SK-N-SH (cell line): ENCODE measurements at regions not wholly inside any gene's neighbourhood (a gene's known extent, or its start where the extent isn't known, plus 50 kb on each side); places are given as distances from the start of the nearest gene placed in this dataset.

Experiments
- CTCF ChIA-PET: fragments of 300-600, 350-600 bp; formaldehyde crosslinking; extraction: SDS; loops from one replicate; lab custom pipeline; 2021; lab: Yijun Ruan, JAX
- POLR2A ChIA-PET: fragments of 350-600 bp; sonication (Branson Sonifier 250); formaldehyde crosslinking; extraction: SDS; loops from one replicate; lab custom pipeline; 2020; ENCODE audit warnings: antibody characterized with exemption, inconsistent platforms; lab: Yijun Ruan, JAX
- DNase-seq: peaks from one replicate; pipeline ENCODE4 v3.0.0; 2012
- H2AFZ ChIP-seq: fragments of 200-600 bp; sonication (generic); 2 replicates; pipeline ENCODE4 v1.8.1; 2016; ENCODE audit warnings: antibody characterized with exemption, mild to moderate bottlenecking, low read depth
- H3F3A ChIP-seq: fragments of 200-600 bp; sonication (generic); replicated peaks from 2 replicates; pipeline ENCODE3; 2016; ENCODE audit warnings: antibody characterized with exemption, mild to moderate bottlenecking; ENCODE audit not compliant: insufficient read depth
- H3K27ac ChIP-seq, 2 experiments: fragments of 200-500 bp in 1 of 2; fragments of 200-600 bp in 1 of 2; sonication (Bioruptor generic) in 1 of 2; sonication (generic), shearing (Covaris generic) in 1 of 2; 2 replicates each; pipeline versions ENCODE4 v1.5.1 to v1.6.1; 2014 to 2016; ENCODE audit warnings: low read depth in 2 of 2, inconsistent platforms in 1 of 2, low read length in 1 of 2, mild to moderate bottlenecking in 1 of 2, mixed read lengths in 1 of 2
- H3K27me3 ChIP-seq: fragments of 200-600 bp; sonication (generic), shearing (Covaris generic); 2 replicates; pipeline ENCODE4 v1.6.1; 2016; ENCODE audit warnings: mixed run types; ENCODE audit not compliant: insufficient read depth
- H3K36me3 ChIP-seq, 2 experiments: fragments of 200-500 bp in 1 of 2; fragments of 200-600 bp in 1 of 2; sonication (Bioruptor generic) in 1 of 2; sonication (generic) in 1 of 2; replicated peaks in 1 of 2; 2 replicates each; pipeline versions ENCODE3 to v1.5.1; 2014 to 2016; ENCODE audit warnings: low read length in 1 of 2, mild to moderate bottlenecking in 1 of 2; ENCODE audit not compliant: insufficient read depth in 2 of 2, control insufficient read depth in 1 of 2
- H3K4me1 ChIP-seq, 2 experiments: fragments of 200-500 bp in 1 of 2; fragments of 200-600 bp in 1 of 2; sonication (Bioruptor generic) in 1 of 2; sonication (generic), shearing (Covaris generic) in 1 of 2; 2 replicates each; pipeline versions ENCODE4 v1.5.1 to v1.6.1; 2014 to 2016; ENCODE audit warnings: low read depth in 1 of 2, low read length in 1 of 2, mixed run types in 1 of 2; ENCODE audit not compliant: insufficient read depth in 2 of 2, control insufficient read depth in 1 of 2
- H3K4me2 ChIP-seq: fragments of 200-600 bp; sonication (generic), shearing (Covaris generic); 2 replicates; pipeline ENCODE4 v1.6.1; 2017; ENCODE audit warnings: mixed run types
- H3K4me3 ChIP-seq, 2 experiments: fragments of 200-500 bp in 1 of 2; fragments of 200-600 bp in 1 of 2; sonication (Bioruptor generic) in 1 of 2; sonication (generic), shearing (Covaris generic) in 1 of 2; 2 replicates each; pipeline versions ENCODE4 v1.5.1 to v1.8.1; 2014 to 2016; ENCODE audit warnings: low read depth in 2 of 2, inconsistent platforms in 1 of 2, low read length in 1 of 2, mild to moderate bottlenecking in 1 of 2, mixed read lengths in 1 of 2, moderate library complexity in 1 of 2
- H3K79me2 ChIP-seq: fragments of 200-600 bp; sonication (generic); 2 replicates; pipeline ENCODE4 v1.8.1; 2017; ENCODE audit warnings: mild to moderate bottlenecking; ENCODE audit not compliant: insufficient read depth
- H3K9ac ChIP-seq: fragments of 200-600 bp; sonication (generic); 2 replicates; pipeline ENCODE4 v1.6.1; 2017; ENCODE audit warnings: mixed run types
- H3K9me2 ChIP-seq: fragments of 200-600 bp; sonication (generic); 2 replicates; pipeline ENCODE4 v1.6.1; 2017; ENCODE audit warnings: mixed run types
- H3K9me3 ChIP-seq: fragments of 200-600 bp; sonication (generic); 2 replicates; pipeline ENCODE4 v1.6.1; 2017; ENCODE audit warnings: mixed run types, mild to moderate bottlenecking, moderate library complexity
- H4K20me1 ChIP-seq: fragments of 200-600 bp; sonication (generic); 2 replicates; pipeline ENCODE4 v1.6.1; 2017; ENCODE audit warnings: mild to moderate bottlenecking, mixed run types; ENCODE audit not compliant: insufficient read depth
- CHD2 ChIP-seq: fragments of 150-350 bp; IDR thresholded peaks from 2 replicates; pipeline ENCODE4 v1.6.1; 2018; ENCODE audit warnings: low read length; ENCODE audit not compliant: partially characterized antibody
- CTCF ChIP-seq: fragments of 200-600 bp; sonication (generic); IDR thresholded peaks from 2 replicates; pipeline ENCODE4 v1.6.1; 2017; ENCODE audit warnings: antibody characterized with exemption, mild to moderate bottlenecking, moderate library complexity
- ELF1 ChIP-seq: IDR thresholded peaks from 2 replicates; pipeline ENCODE4 v1.4.0; 2012
- EP300 ChIP-seq, 2 experiments: IDR thresholded peaks; 2 replicates each; pipeline versions ENCODE4 v1.4.0 to v1.6.1; 2012; ENCODE audit warnings: borderline replicate concordance in 1 of 2, low read depth in 1 of 2, low read length in 1 of 2
- FOSL2 ChIP-seq: IDR thresholded peaks from 2 replicates; pipeline ENCODE4 v1.4.0; 2012; ENCODE audit warnings: low read depth, mild to moderate bottlenecking, moderate library complexity, borderline replicate concordance
- FOXJ3 ChIP-seq: sonication (generic); formaldehyde crosslinking; IDR thresholded peaks from 2 replicates; pipeline ENCODE4 v1.5.1; 2020; ENCODE audit warnings: mild to moderate bottlenecking, missing genetic modification reagents
- FOXM1 ChIP-seq: IDR thresholded peaks from 2 replicates; pipeline ENCODE4 v1.4.0; 2012; ENCODE audit warnings: low read depth, mild to moderate bottlenecking
- GABPA ChIP-seq: IDR thresholded peaks from 2 replicates; pipeline ENCODE4 v1.4.0; 2012; ENCODE audit warnings: low read depth, mild to moderate bottlenecking
- GATA2 ChIP-seq: sonication (generic); formaldehyde crosslinking; IDR thresholded peaks from 2 replicates; pipeline ENCODE4 v1.5.0; 2020; ENCODE audit warnings: mild to moderate bottlenecking, missing genetic modification reagents
- IRF3 ChIP-seq: fragments of 150-350 bp; IDR thresholded peaks from 2 replicates; pipeline ENCODE4 v1.6.1; 2016; ENCODE audit warnings: mild to moderate bottlenecking, low read depth, low read length
- JUND ChIP-seq: IDR thresholded peaks from 2 replicates; pipeline ENCODE4 v1.4.0; 2012
- MAX ChIP-seq: IDR thresholded peaks from 2 replicates; pipeline ENCODE4 v1.4.0; 2012; ENCODE audit warnings: low read depth
- MEF2A ChIP-seq: IDR thresholded peaks from 2 replicates; pipeline ENCODE4 v1.4.0; 2012; ENCODE audit warnings: low read depth, borderline replicate concordance
- MXI1 ChIP-seq: IDR thresholded peaks from 2 replicates; pipeline ENCODE4 v1.6.1; 2012; ENCODE audit warnings: mild to moderate bottlenecking, low read depth, low read length, improper control_type of control experiment
- NFIC ChIP-seq: IDR thresholded peaks from 2 replicates; pipeline ENCODE4 v1.4.0; 2012; ENCODE audit warnings: borderline replicate concordance
- NRF1 ChIP-seq: IDR thresholded peaks from 2 replicates; pipeline ENCODE4 v1.6.1; 2012; ENCODE audit warnings: low read depth, mild to moderate bottlenecking, low read length
- PBX3 ChIP-seq: IDR thresholded peaks from 2 replicates; pipeline ENCODE4; 2012
- POLR2AphosphoS5 ChIP-seq: IDR thresholded peaks from 2 replicates; pipeline ENCODE4 v1.6.1; 2012; ENCODE audit warnings: low read depth, low read length
- RAD21 ChIP-seq: IDR thresholded peaks from 2 replicates; pipeline ENCODE4 v1.6.1; 2012; ENCODE audit warnings: mild to moderate bottlenecking, low read length
- RCOR1 ChIP-seq: fragments of 150-350 bp; IDR thresholded peaks from 2 replicates; pipeline ENCODE4 v1.6.1; 2017; ENCODE audit warnings: antibody characterized with exemption, low read length
- RFX5 ChIP-seq: IDR thresholded peaks from 2 replicates; pipeline ENCODE4 v1.6.1; 2012; ENCODE audit warnings: mild to moderate bottlenecking, improper control_type of control experiment, low read length
- RXRA ChIP-seq: IDR thresholded peaks from 2 replicates; pipeline ENCODE4 v1.4.0; 2012; ENCODE audit warnings: low read depth, mild to moderate bottlenecking, borderline replicate concordance
- SIN3A ChIP-seq: IDR thresholded peaks from 2 replicates; pipeline ENCODE4 v1.6.1; 2012; ENCODE audit warnings: low read depth, mild to moderate bottlenecking, low read length, moderate library complexity, borderline replicate concordance
- SMC3 ChIP-seq: IDR thresholded peaks from 2 replicates; pipeline ENCODE4 v1.6.1; 2012; ENCODE audit warnings: low read depth, low read length, improper control_type of control experiment
- TAF1 ChIP-seq: IDR thresholded peaks from 2 replicates; pipeline ENCODE4 v1.6.1; 2012; ENCODE audit warnings: low read depth, mild to moderate bottlenecking, low read length, moderate library complexity, borderline replicate concordance
- TCF12 ChIP-seq: IDR thresholded peaks from 2 replicates; pipeline ENCODE4 v1.4.0; 2012
- TEAD4 ChIP-seq: IDR thresholded peaks from 2 replicates; pipeline ENCODE4 v1.4.0; 2012; ENCODE audit warnings: mild to moderate bottlenecking, borderline replicate concordance; ENCODE audit not compliant: insufficient read depth
- USF2 ChIP-seq: fragments of 150-350 bp; IDR thresholded peaks from 2 replicates; pipeline ENCODE4 v1.6.1; 2017; ENCODE audit warnings: antibody characterized with exemption, low read length, low read depth, borderline replicate concordance
- YY1 ChIP-seq: IDR thresholded peaks from 2 replicates; pipeline ENCODE4 v1.4.0; 2012; ENCODE audit warnings: low read depth, mild to moderate bottlenecking
- ZBTB33 ChIP-seq: IDR thresholded peaks from 2 replicates; pipeline ENCODE4 v1.4.0; 2012; ENCODE audit warnings: low read depth, borderline replicate concordance
- WGBS: methylation state at CpG from one replicate; pipeline ENCODE4 v1.1.6; 2017; ENCODE audit warnings: low lambda C conversion rate; 5-methylcytosine and 5-hydroxymethylcytosine counted together

- H3F3A ChIP-seq, result peaks cover 5% of the 10 kb centered on the region
- H2AFZ ChIP-seq, result peak overlapping the region; percentile 33; the same call in 1 of the 2 replicates
- H3K4me1 ChIP-seq, result peaks cover 0 to 2% of the 10 kb centered on the region in 2 experiments; a peak in 2 of 4 replicates
- H3K79me2 ChIP-seq, result no peaks in the 10 kb centered on the region
- WGBS, result 68% methylated on average over 4 of the region's 4 CpGs
- no peaks in the 10 kb centered on the region for H4K20me1 ChIP-seq
- no peak overlapping the region for H3K4me3 ChIP-seq
- H3K27ac ChIP-seq, result peak overlapping the region; percentile 25 to 68; a peak in 3 of 4 replicates
- no peaks in the 10 kb centered on the region for H3K27me3 ChIP-seq
- no peaks in the 10 kb centered on the region for H3K9me3 ChIP-seq
- H3K9me2 ChIP-seq, result no peaks in the 10 kb centered on the region
- no peak overlapping the region for H3K4me2 ChIP-seq
- ChIA-PET CTCF (no interaction called here), POLR2A (no interaction called here)
- DNase-seq, result no peak
- H3K9ac ChIP-seq, result no peak overlapping the region
- no peaks in the 10 kb centered on the region for H3K36me3 ChIP-seq
- TF ChIP-seq RCOR1, result no peak
- TF ChIP-seq ZBTB33, result no peak
- TF ChIP-seq POLR2AphosphoS5, result no peak
- peak; percentile 80 for TF ChIP-seq TCF12
- TF ChIP-seq PBX3, result peak; percentile 33
- TF ChIP-seq FOXJ3, result no peak
- TF ChIP-seq NRF1, result no peak
- no peak for TF ChIP-seq GABPA
- TF ChIP-seq JUND, result 0 out of 2 replicates have a peak, but pooled peaks have one; percentile 20
- no peak for TF ChIP-seq IRF3
- peak in 1 of 2 experiments; percentile 53; a peak in 1 of 4 replicates for TF ChIP-seq EP300 (IDR thresholded peaks at IDR 0.05; ENCODE audit: borderline replicate concordance in 1 of 2, low read depth in 1 of 2, low read length in 1 of 2)
- TF ChIP-seq RXRA, result peak; percentile 28; the same call in 1 of the 2 replicates
- TF ChIP-seq MEF2A, result no peak
- TF ChIP-seq ELF1, result no peak
- TF ChIP-seq MXI1, result no peak
- TF ChIP-seq RAD21, result no peak
- no peak for TF ChIP-seq SMC3
- no peak for TF ChIP-seq NFIC
- TF ChIP-seq FOSL2, result no peak
- no peak for TF ChIP-seq USF2
- no peak for TF ChIP-seq TAF1
- no peak for TF ChIP-seq CHD2
- no peak for TF ChIP-seq GATA2 (CRISPR knock-in tag)
- no peak for TF ChIP-seq TEAD4
- TF ChIP-seq MAX, result no peak
- TF ChIP-seq YY1, result no peak
- TF ChIP-seq FOXM1, result no peak
- no peak for TF ChIP-seq RFX5
- TF ChIP-seq CTCF, result no peak
- TF ChIP-seq SIN3A, result no peak
Measured at GRCh38 chr2:150567771-150568301, 80.4 kb upstream of the RND3 start.
